HG02884 (cell line): ENCODE measurements at regions not wholly inside any gene's neighbourhood (a gene's known extent, or its start where the extent isn't known, plus 50 kb on each side); places are given as distances from the start of the nearest gene placed in this dataset.
"Not testable (repeated sequence)": the region's sequence is repeated elsewhere in the genome, so short reads cannot be mapped to it uniquely, and the experiment has no call there.

Experiments used
- ATAC-seq: cut with Tn5 transposase; IDR thresholded peaks from one replicate; pipeline ENCODE4 v1.9.1; 2021; ENCODE audit warnings: mild to moderate bottlenecking, moderate library complexity; ENCODE audit not compliant: unreplicated experiment

GRCh38 chr9:73337182-73337581 is 185.5 kb downstream of the ANXA1 start:
- ATAC-seq: not testable (repeated sequence)

- no peak for ATAC-seq
These were observed 192.4 kb downstream of the ANXA1 start for GRCh38 chr9:73344060-73344459.

GRCh38 chr9:73347123-73347522 is 195.5 kb downstream of the ANXA1 start:
- no peak for ATAC-seq

GRCh38 chr9:73347720-73348119 is 196.1 kb downstream of the ANXA1 start:
- no peak for ATAC-seq

GRCh38 chr9:73348471-73348870 is 196.8 kb downstream of the ANXA1 start:
- ATAC-seq: no peak

GRCh38 chr9:73349476-73349875 is 197.8 kb downstream of the ANXA1 start:
- no peak for ATAC-seq

GRCh38 chr9:73357607-73358006 is 205.9 kb downstream of the ANXA1 start:
- no peak for ATAC-seq

- no peak for ATAC-seq
These were observed 218.4 kb downstream of the ANXA1 start for GRCh38 chr9:73370053-73370452.

GRCh38 chr9:73371801-73372200 is 220.1 kb downstream of the ANXA1 start:
- ATAC-seq: no peak

GRCh38 chr9:73380411-73380810 is 228.7 kb downstream of the ANXA1 start:
- ATAC-seq: no peak

- no peak for ATAC-seq
These were observed 250.7 kb downstream of the ANXA1 start for GRCh38 chr9:73402081-73403028.

GRCh38 chr9:73411494-73411893 is 259.8 kb downstream of the ANXA1 start:
- no peak for ATAC-seq

- no peak for ATAC-seq
These were observed 261.2 kb downstream of the ANXA1 start for GRCh38 chr9:73412874-73413273.

GRCh38 chr9:73423891-73424290 is 272.2 kb downstream of the ANXA1 start:
- ATAC-seq: no peak

GRCh38 chr9:73426269-73426668 is 274.6 kb downstream of the ANXA1 start:
- no peak for ATAC-seq

GRCh38 chr9:73434826-73435225 is 283.2 kb downstream of the ANXA1 start:
- no peak for ATAC-seq

- ATAC-seq: peak; percentile 82
These were observed 286.1 kb downstream of the ANXA1 start for GRCh38 chr9:73437758-73438157.

- ATAC-seq: not testable (repeated sequence)
These were observed 288.2 kb downstream of the ANXA1 start for GRCh38 chr9:73439839-73440238.

- ATAC-seq: no peak
These were observed 289.6 kb downstream of the ANXA1 start for GRCh38 chr9:73441223-73441622.

- ATAC-seq: no peak
These were observed 290.5 kb downstream of the ANXA1 start for GRCh38 chr9:73441890-73442818.

- ATAC-seq: no peak
These were observed 293.2 kb downstream of the ANXA1 start for GRCh38 chr9:73444821-73445220.

- not testable (repeated sequence) for ATAC-seq
These were observed 293.7 kb downstream of the ANXA1 start for GRCh38 chr9:73445384-73445783.
